GM23338 (cell line): ENCODE measurements at regions not wholly inside any gene's neighbourhood (a gene's known extent, or its start where the extent isn't known, plus 50 kb on each side); places are given as distances from the start of the nearest gene placed in this dataset.

Experiments used
- ATAC-seq: fragments of 200-7000 bp; cut with Tn5 transposase; 3 replicates; pipeline ENCODE4 v1.9.1; 2020
- DNase-seq: peaks from one replicate; pipeline ENCODE4 v3.0.0-alpha.2; 2015; ENCODE audit warnings: low spot score
- H2AFZ ChIP-seq: fragments of 200-600 bp; sonication (generic); 2 replicates; pipeline ENCODE4 v1.8.0; 2016; ENCODE audit warnings: antibody characterized with exemption, mild to moderate bottlenecking, moderate library complexity
- H3F3A ChIP-seq: fragments of 200-600 bp; sonication (generic); replicated peaks from 2 replicates; pipeline ENCODE4 v1.8.0; 2017; ENCODE audit warnings: antibody characterized with exemption, mixed run types, low read depth
- H3K27ac ChIP-seq: fragments of 200-600 bp; sonication (generic); 2 replicates; pipeline ENCODE4 v1.6.1; 2016; ENCODE audit warnings: low read depth
- H3K27me3 ChIP-seq: fragments of 200-600 bp; sonication (generic); 2 replicates; pipeline ENCODE4 v1.8.0; 2016; ENCODE audit warnings: mild to moderate bottlenecking, mixed run types, moderate library complexity; ENCODE audit not compliant: insufficient read depth
- H3K36me3 ChIP-seq: fragments of 200-600 bp; sonication (generic); 2 replicates; pipeline ENCODE4 v1.8.0; 2016; ENCODE audit warnings: mild to moderate bottlenecking; ENCODE audit not compliant: insufficient read depth
- H3K4me1 ChIP-seq: fragments of 200-600 bp; sonication (generic); 2 replicates; pipeline ENCODE4 v1.8.0; 2016; ENCODE audit warnings: mild to moderate bottlenecking, moderate library complexity; ENCODE audit not compliant: insufficient read depth
- H3K4me2 ChIP-seq: fragments of 200-600 bp; sonication (generic); 2 replicates; pipeline ENCODE4 v1.7.1; 2017; ENCODE audit warnings: mixed run types
- H3K4me3 ChIP-seq: fragments of 200-600 bp; sonication (generic); 2 replicates; pipeline ENCODE4 v1.6.1; 2016; ENCODE audit warnings: mixed run types
- H3K79me2 ChIP-seq: fragments of 200-600 bp; sonication (generic); replicated peaks from 2 replicates; pipeline ENCODE4 v1.8.0; 2017; ENCODE audit warnings: mild to moderate bottlenecking; ENCODE audit not compliant: insufficient read depth
- H3K9me2 ChIP-seq: fragments of 200-600 bp; sonication (generic); 2 replicates; pipeline ENCODE4 v1.8.0; 2017; ENCODE audit not compliant: insufficient read depth
- H4K20me1 ChIP-seq: fragments of 200-600 bp; sonication (generic); replicated peaks from 2 replicates; pipeline ENCODE4 v1.8.0; 2017; ENCODE audit warnings: mild to moderate bottlenecking; ENCODE audit not compliant: insufficient read depth
- H3K27ac Mint-ChIP-seq: 2 replicates; pipeline ENCODE4 v1.8.0; 2020; ENCODE audit warnings: inconsistent platforms, mild to moderate bottlenecking, moderate library complexity, mixed read lengths
- H3K27me3 Mint-ChIP-seq: 3 replicates; pipeline ENCODE4 v1.8.0; 2022; ENCODE audit warnings: low read depth, mild to moderate bottlenecking, moderate library complexity, mixed read lengths, inconsistent platforms; ENCODE audit not compliant: insufficient read depth, poor library complexity
- H3K36me3 Mint-ChIP-seq: 3 replicates; pipeline ENCODE4 v1.8.0; 2021; ENCODE audit warnings: low read depth, mild to moderate bottlenecking, inconsistent platforms, moderate library complexity, mixed read lengths
- H3K4me1 Mint-ChIP-seq: 3 replicates; pipeline ENCODE4 v1.8.0; 2020; ENCODE audit warnings: mild to moderate bottlenecking, inconsistent platforms, mixed read lengths
- H3K4me3 Mint-ChIP-seq: 3 replicates; pipeline ENCODE4 v1.8.0; 2021; ENCODE audit warnings: moderate library complexity, mild to moderate bottlenecking, inconsistent platforms, mixed read lengths
- H3K9me3 Mint-ChIP-seq: 3 replicates; pipeline ENCODE4 v1.8.0; 2020; ENCODE audit warnings: moderate library complexity, mild to moderate bottlenecking, inconsistent platforms, mixed read lengths
- CREB1 ChIP-seq: fragments of 250-450 bp; sonication (Bioruptor Pico); IDR thresholded peaks from 2 replicates; pipeline ENCODE4 v1.5.0; 2020; ENCODE audit warnings: low read depth, mild to moderate bottlenecking, moderate library complexity
- CTCF ChIP-seq, 2 experiments: fragments of 200-600 bp in 1 of 2; sonication (generic) in 1 of 2; conservative IDR thresholded peaks; 2 replicates each; pipeline versions ENCODE4 v1.5.1 to v1.6.1; 2016 to 2017; ENCODE audit warnings: antibody characterized with exemption in 2 of 2, low read depth in 2 of 2, mild to moderate bottlenecking in 2 of 2, moderate library complexity in 1 of 2
- ETS1 ChIP-seq: IDR thresholded peaks from 2 replicates; pipeline ENCODE4 v1.6.1; 2016; ENCODE audit warnings: antibody characterized with exemption
- EZH2 ChIP-seq: fragments of 200-600 bp; sonication (generic); IDR thresholded peaks from one replicate; pipeline ENCODE4 v1.8.0; 2017; ENCODE audit warnings: antibody characterized with exemption, mild to moderate bottlenecking, low read depth; ENCODE audit not compliant: unreplicated experiment
- EZH2phosphoT487 ChIP-seq: fragments of 200-600 bp; sonication (generic); IDR thresholded peaks from one replicate; pipeline ENCODE4 v1.8.1; 2018; ENCODE audit warnings: antibody characterized with exemption; ENCODE audit not compliant: unreplicated experiment
- JUNB ChIP-seq: IDR thresholded peaks from one replicate; pipeline ENCODE4 v1.6.1; 2016; ENCODE audit warnings: antibody characterized with exemption; ENCODE audit not compliant: unreplicated experiment
- NANOG ChIP-seq: IDR thresholded peaks from 2 replicates; pipeline ENCODE4 v1.6.1; 2016; ENCODE audit warnings: antibody characterized with exemption, borderline replicate concordance
- POLR2AphosphoS5 ChIP-seq: IDR thresholded peaks from 2 replicates; pipeline ENCODE4 v1.6.1; 2016; ENCODE audit warnings: antibody characterized with exemption, low read depth
- REST ChIP-seq: IDR thresholded peaks from one replicate; pipeline ENCODE4 v1.6.1; 2018; ENCODE audit warnings: antibody characterized with exemption; ENCODE audit not compliant: unreplicated experiment
- STAT1 ChIP-seq: IDR thresholded peaks from one replicate; pipeline ENCODE4 v1.6.1; 2016; ENCODE audit warnings: antibody characterized with exemption; ENCODE audit not compliant: unreplicated experiment
- ZNF114 ChIP-seq: fragments of 250-450 bp; sonication (Bioruptor Pico); IDR thresholded peaks from 2 replicates; pipeline ENCODE4 v1.5.0; 2020; ENCODE audit warnings: mild to moderate bottlenecking, moderate library complexity
- ZNF331 ChIP-seq: fragments of 250-450 bp; sonication (Bioruptor Pico); IDR thresholded peaks from 2 replicates; pipeline ENCODE4 v1.5.0; 2020; ENCODE audit warnings: low read depth, mild to moderate bottlenecking, moderate library complexity

GRCh38 chr14:29282169-29282568 lies 515.6 kb downstream of the FOXG1 start:
- Histone ChIP-seq H3K9me2 (no peaks in the 10 kb centered on the region), H3K4me3 (no peak overlapping the region), H3F3A (no peaks in the 10 kb centered on the region), H3K27me3 (no peaks in the 10 kb centered on the region), H3K4me1 (no peaks in the 10 kb centered on the region), H3K4me2 (no peak overlapping the region), H3K27ac (no peak overlapping the region), H2AFZ (no peak overlapping the region), H3K36me3 (no peaks in the 10 kb centered on the region), H3K79me2 (no peaks in the 10 kb centered on the region), H4K20me1 (no peaks in the 10 kb centered on the region)
- Mint-ChIP-seq H3K9me3 (peaks cover 3% of the 10 kb centered on the region; the same call in 2 of the 3 replicates), H3K27ac (no peak overlapping the region), H3K27me3 (no peaks in the 10 kb centered on the region), H3K4me3 (no peak overlapping the region), H3K36me3 (no peaks in the 10 kb centered on the region), H3K4me1 (no peaks in the 10 kb centered on the region)
- DNase-seq (no peak), ATAC-seq (no peak)
- TF ChIP-seq ZNF114 (CRISPR knock-in tag) (no peak), EZH2 (no peak), REST (no peak), JUNB (no peak), CTCF (conservative IDR thresholded peaks at IDR 0.05; ENCODE audit: low read depth in 2 of 2) (no peak), CREB1 (no peak), ZNF331 (CRISPR knock-in tag) (no peak)

GRCh38 chr14:29290441-29290840 lies 523.9 kb downstream of the FOXG1 start:
- H3K27ac Mint-ChIP-seq = no peak overlapping the region
- ATAC-seq (no peak), DNase-seq (no peak)
- no peak overlapping the region for H3K4me3 Mint-ChIP-seq
- no peaks in the 10 kb centered on the region for H3K4me1 ChIP-seq
- no peak overlapping the region for H3K4me3 ChIP-seq
- H3K36me3 ChIP-seq = no peaks in the 10 kb centered on the region
- H2AFZ ChIP-seq = no peak overlapping the region
- H3K4me2 ChIP-seq = no peak overlapping the region
- H3F3A ChIP-seq = no peaks in the 10 kb centered on the region
- no peaks in the 10 kb centered on the region for H3K27me3 Mint-ChIP-seq
- no peaks in the 10 kb centered on the region for H3K9me2 ChIP-seq
- H3K4me1 Mint-ChIP-seq = no peaks in the 10 kb centered on the region
- no peaks in the 10 kb centered on the region for H3K27me3 ChIP-seq
- peaks cover 18% of the 10 kb centered on the region for H3K36me3 Mint-ChIP-seq
- H3K79me2 ChIP-seq = no peaks in the 10 kb centered on the region
- H3K9me3 Mint-ChIP-seq = peaks cover 28% of the 10 kb centered on the region
- H4K20me1 ChIP-seq = no peaks in the 10 kb centered on the region
- no peak overlapping the region for H3K27ac ChIP-seq
- no peak for TF ChIP-seq STAT1
- no peak for TF ChIP-seq NANOG
- TF ChIP-seq POLR2AphosphoS5 = no peak
- no peak for TF ChIP-seq CREB1
- TF ChIP-seq REST = no peak
- no peak for TF ChIP-seq JUNB
- TF ChIP-seq ZNF331 (CRISPR knock-in tag) = no peak
- TF ChIP-seq ETS1 = no peak
- TF ChIP-seq EZH2phosphoT487 = no peak
